Nephron (organoid): ENCODE measurements at regions not wholly inside any gene's neighbourhood (a gene's known extent, or its start where the extent isn't known, plus 50 kb on each side); places are given as distances from the start of the nearest gene placed in this dataset.

Source experiments
- H3K27ac Mint-ChIP-seq, 3 experiments: 2 replicates each; pipeline ENCODE4 v1.8.0; 2020; ENCODE audit warnings: mixed read lengths in 3 of 3, mild to moderate bottlenecking in 2 of 3, moderate library complexity in 1 of 3
- H3K27me3 Mint-ChIP-seq: 2 replicates; pipeline ENCODE4 v1.8.0; 2021; ENCODE audit warnings: low read depth, mild to moderate bottlenecking, moderate library complexity, mixed read lengths
- H3K36me3 Mint-ChIP-seq: 2 replicates; pipeline ENCODE4 v1.8.0; 2020; ENCODE audit warnings: low read depth, mixed read lengths
- H3K4me1 Mint-ChIP-seq: 2 replicates; pipeline ENCODE4 v1.8.0; 2020; ENCODE audit warnings: mixed read lengths
- H3K4me3 Mint-ChIP-seq, 3 experiments: 2 replicates each; pipeline ENCODE4 v1.8.0; 2020; ENCODE audit warnings: mild to moderate bottlenecking in 3 of 3, mixed read lengths in 3 of 3, moderate library complexity in 2 of 3
- H3K9me3 Mint-ChIP-seq: 2 replicates; pipeline ENCODE4 v1.8.0; 2020; ENCODE audit warnings: mixed read lengths
- TF ChIP-seq, protein P1 (sequence below), 3 experiments: fragments of 200-600 bp; sonication (generic); IDR thresholded peaks; one replicate each; pipeline ENCODE4 v1.5.0; 2021; ENCODE audit warnings: antibody characterized with exemption in 3 of 3; ENCODE audit not compliant: unreplicated experiment in 3 of 3

DNA sequence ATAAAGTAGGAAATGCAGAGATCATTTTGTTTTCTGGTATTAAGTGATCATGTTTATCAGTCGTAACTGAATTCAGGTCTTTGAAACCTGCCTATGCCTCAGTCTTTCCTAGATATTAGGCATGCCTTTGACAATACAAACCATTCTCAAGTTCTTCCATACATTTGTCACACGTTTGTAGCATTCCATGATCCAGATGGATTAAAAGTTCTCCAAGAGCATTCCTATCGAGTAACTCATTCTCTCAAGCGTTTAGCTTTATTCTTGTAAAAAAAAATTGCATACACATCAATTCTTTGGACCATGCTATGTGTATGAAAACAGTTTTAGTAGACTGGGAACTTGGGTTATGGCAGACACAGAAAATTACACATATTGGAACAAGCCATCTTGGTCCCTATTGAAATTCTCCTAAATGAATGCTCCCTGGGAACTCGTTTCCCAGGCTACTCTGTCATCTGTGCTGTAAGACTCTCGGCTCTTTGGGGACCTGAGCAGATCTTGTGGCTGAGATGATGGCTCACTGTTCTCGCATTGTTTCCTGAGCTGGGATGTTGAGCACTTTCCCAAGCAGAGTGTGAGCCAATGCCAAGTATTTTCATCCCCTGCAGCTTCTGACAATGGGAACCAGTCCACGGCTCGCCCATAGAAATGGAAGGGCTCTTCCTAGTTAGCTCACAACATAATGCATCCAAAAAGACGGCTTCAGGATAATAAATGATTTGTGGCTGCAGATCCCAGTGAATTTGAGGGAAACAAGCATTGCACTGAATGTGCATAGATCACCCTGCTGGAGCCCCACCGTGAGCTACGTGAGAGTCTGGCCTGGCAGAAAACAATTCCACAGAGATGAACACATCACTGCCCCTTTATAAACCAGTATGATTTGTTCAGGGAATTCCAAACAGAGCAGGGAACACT, 230.2 kb downstream of the IRX1 start:
- Mint-ChIP-seq H3K27ac (no peak overlapping the region), H3K4me1 (no peaks in the 10 kb centered on the region), H3K9me3 (peaks cover 5% of the 10 kb centered on the region), H3K36me3 (no peaks in the 10 kb centered on the region), H3K4me3 (no peak overlapping the region), H3K27me3 (peaks cover 16% of the 10 kb centered on the region)
- TF ChIP-seq, protein P1, sequence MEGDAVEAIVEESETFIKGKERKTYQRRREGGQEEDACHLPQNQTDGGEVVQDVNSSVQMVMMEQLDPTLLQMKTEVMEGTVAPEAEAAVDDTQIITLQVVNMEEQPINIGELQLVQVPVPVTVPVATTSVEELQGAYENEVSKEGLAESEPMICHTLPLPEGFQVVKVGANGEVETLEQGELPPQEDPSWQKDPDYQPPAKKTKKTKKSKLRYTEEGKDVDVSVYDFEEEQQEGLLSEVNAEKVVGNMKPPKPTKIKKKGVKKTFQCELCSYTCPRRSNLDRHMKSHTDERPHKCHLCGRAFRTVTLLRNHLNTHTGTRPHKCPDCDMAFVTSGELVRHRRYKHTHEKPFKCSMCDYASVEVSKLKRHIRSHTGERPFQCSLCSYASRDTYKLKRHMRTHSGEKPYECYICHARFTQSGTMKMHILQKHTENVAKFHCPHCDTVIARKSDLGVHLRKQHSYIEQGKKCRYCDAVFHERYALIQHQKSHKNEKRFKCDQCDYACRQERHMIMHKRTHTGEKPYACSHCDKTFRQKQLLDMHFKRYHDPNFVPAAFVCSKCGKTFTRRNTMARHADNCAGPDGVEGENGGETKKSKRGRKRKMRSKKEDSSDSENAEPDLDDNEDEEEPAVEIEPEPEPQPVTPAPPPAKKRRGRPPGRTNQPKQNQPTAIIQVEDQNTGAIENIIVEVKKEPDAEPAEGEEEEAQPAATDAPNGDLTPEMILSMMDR (IDR thresholded peaks at IDR 0.05; ENCODE audit: unreplicated experiment in 3 of 3), result no peak

DNA sequence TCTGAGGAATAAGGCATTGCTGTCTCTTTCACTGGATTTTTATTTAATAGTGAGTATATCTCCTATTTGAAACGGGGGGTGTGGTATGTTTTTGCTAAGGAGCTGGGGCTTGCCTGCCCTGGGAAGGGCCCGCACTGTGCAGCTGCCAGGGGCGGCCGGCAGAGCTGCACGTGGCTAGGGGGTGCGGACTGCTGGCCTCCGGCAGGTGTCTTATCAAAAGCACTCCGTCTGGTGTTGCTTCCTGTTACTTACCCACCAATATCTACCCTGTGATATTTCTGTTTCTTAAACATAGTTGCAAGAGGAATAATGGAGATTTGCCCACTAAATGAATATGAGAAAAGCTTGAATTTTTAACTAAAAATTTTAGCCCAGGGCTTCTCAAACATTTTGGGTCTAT, 232.0 kb downstream of the IRX1 start:
- H3K36me3 Mint-ChIP-seq, result no peaks in the 10 kb centered on the region
- TF ChIP-seq, protein P1 (IDR thresholded peaks at IDR 0.05; ENCODE audit: unreplicated experiment in 3 of 3), result no peak
- peaks cover 5% of the 10 kb centered on the region for H3K9me3 Mint-ChIP-seq
- no peaks in the 10 kb centered on the region for H3K4me1 Mint-ChIP-seq
- H3K27me3 Mint-ChIP-seq, result peaks cover 10% of the 10 kb centered on the region
- no peak overlapping the region for H3K4me3 Mint-ChIP-seq
- H3K27ac Mint-ChIP-seq, result no peak overlapping the region

DNA sequence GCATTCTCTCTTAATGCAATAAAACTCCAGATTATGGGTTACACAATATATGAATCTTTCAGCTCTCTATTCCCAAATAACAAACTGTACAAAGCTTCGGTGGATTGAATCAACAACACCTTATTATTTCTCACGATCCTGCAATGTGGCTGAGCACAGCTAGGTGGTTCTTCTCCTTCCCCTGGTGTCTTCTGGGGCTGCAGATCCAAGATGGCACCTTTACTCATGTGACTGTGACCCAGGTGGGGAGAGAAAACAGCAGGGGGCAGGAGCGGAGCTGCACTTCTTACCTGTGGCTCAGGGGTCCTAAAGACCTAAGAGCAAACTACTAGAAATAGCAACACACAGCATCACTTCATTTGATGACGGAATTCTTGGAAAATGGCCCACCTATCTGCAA, 233.1 kb downstream of the IRX1 start:
- H3K4me1 Mint-ChIP-seq, result no peaks in the 10 kb centered on the region
- H3K27ac Mint-ChIP-seq, result no peak overlapping the region
- peaks cover 10% of the 10 kb centered on the region for H3K27me3 Mint-ChIP-seq
- no peak overlapping the region for H3K4me3 Mint-ChIP-seq
- TF ChIP-seq, protein P1 (IDR thresholded peaks at IDR 0.05; ENCODE audit: unreplicated experiment in 3 of 3), result no peak
- peaks cover 5% of the 10 kb centered on the region for H3K9me3 Mint-ChIP-seq
- no peaks in the 10 kb centered on the region for H3K36me3 Mint-ChIP-seq

DNA sequence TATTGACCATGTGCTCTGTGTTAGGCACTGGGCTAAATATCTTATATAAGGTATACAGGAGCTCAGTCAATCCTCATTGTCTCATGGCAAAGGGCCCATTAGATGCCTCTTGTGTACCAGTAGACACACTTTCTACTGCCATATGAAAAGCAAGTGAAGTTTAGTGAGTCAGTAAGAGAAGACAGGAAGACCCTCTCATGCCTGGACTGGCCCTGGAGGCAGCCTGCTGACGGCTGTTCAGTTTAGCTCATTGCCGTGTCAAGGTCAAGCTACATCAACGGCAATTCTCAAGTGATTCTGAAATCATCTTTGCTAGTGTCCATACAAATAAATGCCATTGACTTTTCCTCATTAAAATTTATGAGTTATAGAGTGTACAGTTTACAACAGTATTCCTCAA, 237.9 kb downstream of the IRX1 start:
- Mint-ChIP-seq H3K4me1 (peaks cover 8% of the 10 kb centered on the region), H3K4me3 (no peak overlapping the region), H3K9me3 (peaks cover 3% of the 10 kb centered on the region), H3K27me3 (no peaks in the 10 kb centered on the region), H3K27ac (no peak overlapping the region), H3K36me3 (no peaks in the 10 kb centered on the region)
- TF ChIP-seq, protein P1 (IDR thresholded peaks at IDR 0.05; ENCODE audit: unreplicated experiment in 3 of 3), result no peak

DNA sequence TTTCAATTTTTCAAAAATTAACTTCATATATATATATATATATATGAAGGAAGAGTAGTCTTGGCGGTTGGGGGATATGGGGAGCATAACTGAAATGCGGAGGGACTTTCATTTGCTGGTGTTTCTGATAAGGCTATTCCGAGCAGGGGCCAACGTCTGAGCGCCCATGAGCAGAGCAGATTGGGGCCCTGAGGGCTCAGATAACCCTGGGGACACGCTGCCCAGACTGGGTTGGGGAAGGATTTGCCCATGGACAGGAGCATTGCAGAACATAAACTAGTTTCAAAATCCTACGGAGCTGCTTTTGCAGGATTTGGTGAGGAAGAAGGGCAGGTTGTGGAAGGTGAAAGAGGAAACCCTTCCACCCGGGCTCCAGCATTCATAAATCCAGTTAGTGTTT, 240.2 kb downstream of the IRX1 start:
- TF ChIP-seq, protein P1 (IDR thresholded peaks at IDR 0.05; ENCODE audit: unreplicated experiment in 3 of 3), result no peak
- Mint-ChIP-seq H3K27me3 (no peaks in the 10 kb centered on the region), H3K27ac (peak overlapping the region in 1 of 3 experiments; percentile 93), H3K9me3 (no peaks in the 10 kb centered on the region), H3K36me3 (no peaks in the 10 kb centered on the region), H3K4me3 (no peak overlapping the region), H3K4me1 (peaks cover 15% of the 10 kb centered on the region)

DNA sequence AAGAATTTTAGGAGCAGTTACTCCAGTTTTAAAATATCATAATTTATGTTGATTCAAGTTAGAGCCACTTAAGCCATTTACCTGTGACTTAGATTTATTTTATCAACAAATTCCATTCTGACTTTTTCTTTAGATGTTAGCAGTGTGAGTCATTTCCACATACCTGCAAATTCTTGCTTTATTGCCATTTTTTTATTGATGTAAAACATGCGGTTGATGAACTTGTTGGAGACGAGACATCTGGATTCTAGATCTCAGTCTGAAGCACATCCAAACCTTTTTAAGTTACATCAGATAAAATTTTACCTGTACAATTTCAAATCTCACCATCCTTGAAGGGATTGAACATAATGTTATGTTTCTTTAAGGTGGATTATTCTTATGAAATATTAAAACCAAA, 240.9 kb downstream of the IRX1 start:
- TF ChIP-seq, protein P1 (IDR thresholded peaks at IDR 0.05; ENCODE audit: unreplicated experiment in 3 of 3), result no peak
- Mint-ChIP-seq H3K27ac (peak overlapping the region in 1 of 3 experiments; percentile 14), H3K4me1 (peaks cover 15% of the 10 kb centered on the region), H3K4me3 (no peak overlapping the region), H3K27me3 (no peaks in the 10 kb centered on the region), H3K9me3 (no peaks in the 10 kb centered on the region), H3K36me3 (no peaks in the 10 kb centered on the region)
